ENCODE measurements at regions not wholly inside any gene's neighbourhood (a gene's known extent, or its start where the extent isn't known, plus 50 kb on each side); places are given as distances from the start of the nearest gene placed in this dataset.

- Histone ChIP-seq H3K36me3 (no peaks in the 10 kb centered on the region), H3K4me3 (no peak overlapping the region), H3K9me3 (no peaks in the 10 kb centered on the region), H3K27ac (no peak overlapping the region), H3K27me3 (ENCODE audit: low read depth) (no peaks in the 10 kb centered on the region), H3K4me1 (no peaks in the 10 kb centered on the region)
- TF ChIP-seq CTCF (IDR thresholded peaks at IDR 0.05), result no peak
- intact Hi-C loops (cut with DNase I), result no loop called here
- DNase-seq (no peak), ATAC-seq (no peak)
Measured at GRCh38 chr1:221470000-221470698, 271.7 kb downstream of the DUSP10 start.

GRCh38 chr1:221473411-221473810 is 268.5 kb downstream of the DUSP10 start:
- DNase-seq (no peak), ATAC-seq (no peak)
- intact Hi-C loops (cut with DNase I), result no loop called here
- H3K4me1 ChIP-seq, result no peaks in the 10 kb centered on the region
- H3K27ac ChIP-seq, result no peak overlapping the region
- no peak overlapping the region for H3K4me3 ChIP-seq
- no peaks in the 10 kb centered on the region for H3K36me3 ChIP-seq
- no peaks in the 10 kb centered on the region for H3K27me3 ChIP-seq (ENCODE audit: low read depth)
- TF ChIP-seq CTCF (IDR thresholded peaks at IDR 0.05), result no peak
- H3K9me3 ChIP-seq, result no peaks in the 10 kb centered on the region

- Histone ChIP-seq H3K4me1 (no peaks in the 10 kb centered on the region), H3K36me3 (no peaks in the 10 kb centered on the region), H3K27ac (no peak overlapping the region), H3K27me3 (ENCODE audit: low read depth) (no peaks in the 10 kb centered on the region), H3K9me3 (no peaks in the 10 kb centered on the region), H3K4me3 (no peak overlapping the region)
- no peak for ATAC-seq
- intact Hi-C loops (cut with DNase I), result no loop called here
- DNase-seq, result no peak
- TF ChIP-seq CTCF (IDR thresholded peaks at IDR 0.05), result no peak
Measured at GRCh38 chr1:221477252-221477651, 264.6 kb downstream of the DUSP10 start.

GRCh38 chr1:221478050-221478949 is 263.6 kb downstream of the DUSP10 start:
- intact Hi-C loops (cut with DNase I), result no loop called here
- no peaks in the 10 kb centered on the region for H3K36me3 ChIP-seq
- no peak overlapping the region for H3K27ac ChIP-seq
- no peaks in the 10 kb centered on the region for H3K9me3 ChIP-seq
- H3K4me3 ChIP-seq, result no peak overlapping the region
- ATAC-seq, result peak; percentile 74 to 81
- H3K27me3 ChIP-seq (ENCODE audit: low read depth), result no peaks in the 10 kb centered on the region
- peak; percentile 61 for TF ChIP-seq CTCF (IDR thresholded peaks at IDR 0.05)
- no peak for DNase-seq
- H3K4me1 ChIP-seq, result no peaks in the 10 kb centered on the region

- Histone ChIP-seq H3K9me3 (no peaks in the 10 kb centered on the region), H3K36me3 (no peaks in the 10 kb centered on the region), H3K4me3 (no peak overlapping the region), H3K27ac (no peak overlapping the region), H3K27me3 (ENCODE audit: low read depth) (no peaks in the 10 kb centered on the region), H3K4me1 (no peaks in the 10 kb centered on the region)
- ATAC-seq, result peak in 1 of 2 donors; percentile 45
- no peak for TF ChIP-seq CTCF (IDR thresholded peaks at IDR 0.05)
- DNase-seq, result no peak
- intact Hi-C loops (cut with DNase I), result no loop called here
Measured at GRCh38 chr1:221487781-221488524, 253.9 kb downstream of the DUSP10 start.
